IPS DF 4.7 (cell line): ENCODE measurements at regions not wholly inside any gene's neighbourhood (a gene's known extent, or its start where the extent isn't known, plus 50 kb on each side); places are given as distances from the start of the nearest gene placed in this dataset.

ENCODE experiments used
- DNase-seq: peaks from one replicate; pipeline ENCODE4 v3.0.0-alpha.2; 2013; ENCODE audit warnings: low spot score; ENCODE audit errors: extremely low read depth

DNA sequence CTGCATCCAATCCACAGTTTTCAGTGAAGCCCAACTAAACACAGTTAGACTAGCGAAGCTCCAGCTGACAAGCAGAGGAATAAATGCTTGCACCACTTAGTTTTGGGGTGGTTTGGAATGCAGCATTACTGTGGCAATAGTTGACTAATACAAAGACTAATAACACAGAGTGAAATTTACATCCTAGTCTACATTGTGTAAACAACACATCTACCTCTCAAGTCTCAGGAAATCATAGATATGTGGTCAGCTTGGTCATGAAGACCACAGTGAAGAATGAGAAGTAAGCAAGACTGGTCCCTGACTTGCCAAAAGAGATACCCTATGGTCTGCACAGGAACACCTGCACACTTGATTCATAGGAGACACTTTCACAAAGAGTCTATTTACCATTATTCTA lies 155.1 kb upstream of the TANK start:
- no peak for DNase-seq

DNA sequence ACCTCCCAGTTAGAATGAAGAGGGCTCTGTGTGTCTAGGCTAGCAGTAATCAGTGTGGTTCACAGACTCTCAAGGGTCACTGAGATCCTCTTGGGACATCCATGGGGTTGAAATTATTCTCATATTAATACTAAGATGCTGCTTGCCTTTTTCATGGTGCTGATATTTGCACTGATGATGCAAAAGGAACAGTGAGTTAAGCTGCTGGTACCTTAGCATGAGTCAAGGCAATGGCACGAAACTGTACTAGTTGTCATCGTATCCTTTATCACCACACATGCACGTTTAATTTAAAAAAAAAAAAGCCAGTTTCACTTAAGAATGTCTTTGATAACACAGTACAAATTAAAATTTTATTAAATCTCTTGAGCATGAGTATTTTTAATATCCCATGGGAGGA lies 151.9 kb upstream of the TANK start:
- no peak for DNase-seq

DNA sequence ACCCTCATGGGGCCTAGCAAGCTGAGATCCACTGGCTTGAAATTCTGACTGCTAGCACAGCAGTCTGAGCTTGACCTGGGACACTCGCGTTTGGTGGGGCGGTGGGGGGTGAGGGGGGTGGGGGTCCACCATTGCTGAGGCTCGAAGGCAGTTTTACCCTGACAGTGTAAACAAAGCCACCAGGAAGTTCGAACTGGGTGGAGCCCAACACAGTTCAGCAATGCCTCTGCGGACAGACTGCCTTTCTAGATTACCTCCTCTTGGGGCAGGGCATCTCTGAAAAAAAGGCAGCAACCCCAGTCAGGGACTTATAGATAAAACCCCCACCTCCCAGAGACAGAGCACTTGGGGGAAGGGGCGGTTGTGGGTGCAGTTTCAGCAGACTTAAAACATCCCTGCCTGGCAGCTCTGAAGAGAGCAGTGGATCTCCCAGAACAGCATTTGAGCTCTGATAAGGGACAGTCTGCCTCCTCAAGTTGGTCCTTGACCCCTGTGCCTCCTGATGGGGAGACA lies 149.7 kb upstream of the TANK start:
- no peak for DNase-seq

DNA sequence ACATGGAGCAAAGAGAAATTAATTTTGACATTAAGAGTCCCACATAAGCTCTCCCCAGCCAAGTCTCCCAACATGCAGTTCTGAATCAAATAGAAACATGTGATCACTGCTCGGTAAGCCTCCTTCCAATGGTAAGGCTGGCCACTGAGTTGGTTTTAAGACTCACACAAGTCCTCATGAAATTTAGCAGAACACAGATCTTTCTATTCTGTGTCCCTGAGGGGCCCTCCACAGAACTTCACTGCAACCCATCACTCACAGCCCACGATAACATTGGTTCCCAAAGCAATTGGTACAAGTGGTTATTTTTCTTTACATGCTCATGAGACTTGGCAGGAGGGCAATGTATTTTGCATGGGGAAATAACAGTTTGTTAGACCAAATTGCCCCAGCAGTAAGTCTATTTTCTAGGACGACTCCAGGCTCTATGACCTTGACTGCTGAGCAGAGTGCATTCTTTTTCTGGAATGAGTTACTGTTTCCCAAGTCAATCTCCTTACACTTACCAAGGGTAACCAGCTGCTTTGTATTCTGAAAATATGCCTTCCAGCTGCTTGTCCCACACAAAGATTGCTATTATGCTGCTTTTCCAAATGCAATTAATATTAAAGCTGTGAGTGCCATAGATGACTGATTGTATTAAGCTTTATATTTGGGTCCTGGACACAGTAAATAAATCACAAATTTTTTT lies 142.3 kb upstream of the TANK start:
- DNase-seq: no peak

DNA sequence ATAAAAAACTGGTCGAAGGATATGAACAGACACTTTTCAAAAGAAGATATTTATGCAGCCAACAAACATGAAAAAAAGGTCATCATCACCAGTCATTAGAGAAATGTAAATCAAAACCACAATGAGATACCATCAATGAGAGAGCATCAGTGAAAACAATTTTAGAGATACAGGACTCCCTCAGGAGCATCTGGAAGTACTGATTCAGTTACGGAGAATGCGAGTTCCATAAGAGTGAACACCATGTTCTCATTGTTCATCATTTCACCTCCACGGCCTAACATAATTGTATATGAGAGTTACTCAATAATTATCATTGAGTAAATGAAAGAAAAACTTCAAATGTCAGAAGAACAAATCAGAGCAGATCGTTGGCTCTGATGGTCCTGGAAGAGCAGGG lies 140.9 kb upstream of the TANK start:
- no peak for DNase-seq

GRCh38 chr2:161020437-161020836 lies 139.8 kb upstream of the TANK start:
- no peak for DNase-seq

GRCh38 chr2:161028581-161028980 lies 131.6 kb upstream of the TANK start:
- DNase-seq: no peak

- no peak for DNase-seq
Measured at GRCh38 chr2:161029321-161029720, 130.9 kb upstream of the TANK start.

DNA sequence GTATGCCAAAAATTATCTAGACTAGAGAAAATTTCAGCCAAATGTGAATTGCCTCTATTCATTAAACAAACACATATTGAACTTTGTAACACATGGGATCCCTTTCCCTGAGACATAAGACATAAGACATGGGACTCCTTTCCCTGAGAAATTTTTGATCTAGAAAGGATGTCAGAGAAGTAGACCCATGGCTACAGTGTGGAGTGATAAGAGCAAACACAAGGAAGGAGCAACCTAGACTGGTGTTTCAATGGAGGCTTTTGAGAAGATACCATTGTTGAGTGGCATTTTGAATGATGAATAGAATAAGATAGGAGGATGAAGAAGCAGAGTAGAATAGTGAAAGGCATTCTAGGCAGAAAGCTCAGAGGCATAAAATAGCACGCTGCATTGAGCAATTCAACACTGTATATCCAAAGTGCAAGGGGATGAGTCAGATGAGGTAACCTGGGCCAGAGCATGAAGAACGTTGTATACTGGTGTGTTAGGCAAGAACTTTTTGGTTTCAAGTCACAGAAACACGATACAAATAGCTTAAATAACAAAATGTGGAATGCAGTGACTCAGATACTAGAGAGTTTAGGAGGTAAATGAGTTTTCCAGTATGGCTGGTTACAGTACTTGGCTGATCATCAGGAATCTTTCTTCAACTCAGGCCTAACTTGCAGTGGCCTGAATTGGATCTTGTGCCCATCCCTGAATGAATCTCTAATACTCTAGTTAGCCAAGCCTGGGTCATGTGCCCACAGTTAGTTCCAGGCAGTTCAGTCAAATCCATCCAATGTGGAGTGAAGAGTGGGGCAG lies 129.8 kb upstream of the TANK start:
- no peak for DNase-seq

DNA sequence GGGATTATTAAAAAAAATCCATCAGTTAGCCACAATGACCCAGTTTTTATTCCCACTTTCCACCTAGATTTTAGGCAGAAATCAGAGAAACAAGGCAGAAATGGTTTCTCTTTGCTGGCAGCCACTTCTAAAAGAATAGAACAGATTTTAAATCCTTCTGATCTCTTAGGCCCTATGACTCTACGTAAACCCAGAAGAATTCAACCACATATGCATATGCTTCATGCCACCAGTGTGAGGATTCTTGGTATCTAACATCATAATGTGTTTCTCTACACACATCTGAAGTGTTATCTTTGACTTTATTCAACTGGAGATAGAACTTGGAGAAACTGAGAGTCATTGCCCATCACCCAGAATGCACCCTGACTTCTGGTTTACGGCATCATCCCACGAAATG lies 128.7 kb upstream of the TANK start:
- no peak for DNase-seq

DNA sequence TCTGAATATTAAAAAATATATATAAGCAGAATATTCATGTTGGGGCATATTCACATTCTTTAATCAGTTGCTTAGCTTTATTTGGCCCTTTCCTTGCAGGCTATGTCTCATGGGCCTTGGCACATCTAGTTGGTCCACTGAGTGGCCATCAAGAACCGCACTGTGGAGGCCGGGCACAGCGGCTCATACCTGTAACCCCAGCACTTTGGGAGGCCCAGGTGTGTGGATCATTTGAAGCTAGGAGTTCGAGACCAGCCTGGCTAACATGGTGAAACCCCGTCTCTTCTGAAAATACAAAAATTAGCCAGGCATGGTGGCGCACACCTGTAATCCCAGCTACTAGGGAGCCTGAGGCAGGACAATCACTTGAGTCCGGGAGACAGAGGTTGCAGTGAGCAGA lies 127.6 kb upstream of the TANK start:
- no peak for DNase-seq

DNA sequence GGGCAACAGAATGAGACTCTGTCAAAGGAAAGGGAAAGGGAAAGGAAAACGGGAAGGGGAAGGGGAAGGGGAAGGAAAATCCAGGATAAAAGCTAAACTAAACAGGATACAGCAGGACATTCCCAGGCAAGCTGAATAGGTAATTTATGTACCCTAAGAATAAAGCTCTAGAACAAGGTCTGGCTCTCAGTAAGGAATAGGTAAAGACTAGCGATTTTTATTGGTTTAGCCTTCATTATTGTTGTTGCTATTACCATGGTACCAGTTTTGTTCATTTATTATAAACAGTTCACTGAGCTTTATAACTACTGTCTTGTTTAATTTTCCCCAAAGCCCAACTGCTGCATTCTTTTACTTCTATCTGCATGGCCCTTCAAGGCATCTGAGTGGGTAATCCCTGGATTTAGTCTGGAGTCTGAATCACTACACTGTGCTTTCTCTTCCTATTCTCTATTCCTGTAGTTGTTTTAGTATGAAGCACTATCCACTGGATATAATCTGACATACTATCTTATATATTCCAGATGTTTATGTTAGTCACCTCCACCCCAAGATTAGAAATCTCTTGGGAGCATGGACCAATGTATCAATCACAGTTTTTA lies 127.1 kb upstream of the TANK start:
- no peak for DNase-seq

DNA sequence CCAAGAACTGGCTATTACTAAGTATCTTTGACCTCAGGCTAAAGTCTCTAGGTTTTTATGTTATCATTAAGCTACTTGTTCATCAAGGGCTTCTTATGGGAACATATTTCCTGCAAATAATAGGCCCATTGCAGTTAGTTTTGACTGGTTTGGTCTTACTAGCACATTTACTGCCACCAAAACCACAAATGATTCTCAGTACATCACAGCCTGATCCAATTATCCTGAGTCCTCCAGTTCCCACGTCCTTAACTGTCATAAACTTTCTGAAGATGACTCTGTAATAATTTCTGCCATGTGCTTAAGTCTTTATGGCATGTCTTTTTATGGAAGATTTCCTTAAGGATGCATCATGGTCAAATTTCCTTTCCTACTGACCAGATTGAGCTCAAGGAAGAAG lies 123.3 kb upstream of the TANK start:
- no peak for DNase-seq

DNA sequence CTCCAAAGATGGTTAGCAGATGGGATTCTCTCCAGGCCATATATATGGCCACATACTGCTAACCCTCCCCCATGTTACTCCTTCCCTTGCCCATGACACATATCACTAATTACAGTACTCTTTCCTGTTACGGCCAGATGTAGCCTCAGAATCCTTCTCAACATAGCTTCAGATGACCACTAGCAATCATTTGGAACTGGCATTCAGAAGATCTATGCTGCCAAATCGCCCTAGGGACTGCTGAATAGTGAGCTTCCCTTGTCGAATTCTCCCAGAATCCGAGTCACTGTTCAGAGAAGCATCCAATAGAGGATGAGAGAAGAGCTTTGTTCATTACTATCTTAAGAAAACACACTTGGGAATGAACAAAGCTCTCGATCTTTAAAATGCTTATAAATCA lies 121.2 kb upstream of the TANK start:
- no peak for DNase-seq

DNA sequence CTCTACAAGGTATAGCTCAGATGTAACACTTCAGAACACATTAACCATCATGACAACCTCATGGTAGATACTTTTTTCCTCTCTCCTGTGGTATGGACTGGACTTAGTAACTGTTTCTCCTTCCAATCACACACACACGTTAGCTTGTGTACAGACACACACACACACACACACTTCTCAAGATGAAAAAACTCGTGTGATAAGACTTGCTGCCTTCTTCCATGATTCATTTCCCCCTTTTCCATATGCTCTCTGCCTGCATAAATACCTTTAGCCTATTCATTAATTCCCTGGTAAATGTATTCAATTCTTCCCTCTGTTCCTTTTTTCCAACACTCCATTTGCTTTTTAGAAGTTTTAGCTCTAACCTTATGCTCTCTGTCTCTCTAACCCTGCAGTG lies 118.9 kb upstream of the TANK start:
- no peak for DNase-seq

GRCh38 chr2:161042990-161043625 lies 117.1 kb upstream of the TANK start:
- DNase-seq: no peak

GRCh38 chr2:161044095-161044865 lies 115.9 kb upstream of the TANK start:
- DNase-seq: no peak

GRCh38 chr2:161044921-161045320 lies 115.3 kb upstream of the TANK start:
- DNase-seq: no peak

- no peak for DNase-seq
Measured at GRCh38 chr2:161045726-161046125, 114.5 kb upstream of the TANK start.

DNA sequence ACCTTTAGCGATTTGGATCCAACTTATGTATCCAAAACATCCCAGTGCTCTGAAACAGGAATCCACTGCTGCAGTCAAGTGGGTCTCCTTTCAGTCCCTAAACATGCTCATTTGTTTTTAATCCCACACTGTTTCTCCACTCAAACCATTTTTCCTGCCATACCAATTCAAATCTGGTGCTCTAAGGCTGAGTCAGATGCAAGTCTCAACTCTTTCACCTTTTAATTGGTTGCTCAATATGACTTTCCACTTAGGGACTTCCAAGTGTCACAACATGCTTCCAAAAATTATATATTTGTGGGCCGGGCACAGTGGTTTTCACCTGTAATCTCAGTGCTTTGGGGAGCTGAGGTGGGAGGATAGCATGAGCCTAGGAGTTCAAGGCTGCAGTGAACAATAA lies 113.4 kb upstream of the TANK start:
- no peak for DNase-seq

- no peak for DNase-seq
Measured at GRCh38 chr2:161048317-161048716, 111.9 kb upstream of the TANK start.
